ENCODE measurements at regions not wholly inside any gene's neighbourhood (a gene's known extent, or its start where the extent isn't known, plus 50 kb on each side); places are given as distances from the start of the nearest gene placed in this dataset.

DNA sequence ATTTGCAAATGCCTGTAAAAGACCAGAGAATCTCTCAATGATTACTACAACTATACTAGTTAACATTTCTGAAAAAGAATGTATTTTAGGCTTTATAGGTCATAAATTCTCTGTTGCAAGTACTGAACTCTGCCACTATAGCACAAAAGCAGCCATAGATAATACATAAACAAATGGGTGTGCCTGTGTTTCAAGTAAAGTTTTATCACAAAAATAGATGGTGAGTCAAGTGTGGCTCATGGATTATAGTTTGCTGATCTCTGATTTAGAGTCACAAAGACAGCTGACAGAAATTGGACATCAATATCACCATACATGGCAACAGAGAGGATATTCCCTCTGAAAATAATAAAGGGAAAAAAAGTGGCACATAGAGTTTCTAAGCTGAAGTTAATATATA lies 68.1 kb downstream of the FSCB start:
- intact Hi-C loops (cut with DNase I; ENCODE audit: low total_unique reads) = no loop called here
- H3K4me3 ChIP-seq (ENCODE audit: low read depth, poor library complexity, severe bottlenecking) = no peak overlapping the region
- no peak for TF ChIP-seq CTCF (IDR thresholded peaks at IDR 0.05)
- no peak for TF ChIP-seq POLR2A (IDR thresholded peaks at IDR 0.05)
- DNase-seq (ENCODE audit: low spot score in 2 of 2) = no peak

- DNase-seq (ENCODE audit: low spot score in 2 of 2) = no peak
- 68 to 72% methylated on average over 1 of the region's 1 CpG for WGBS, 2 donors
- no peak for TF ChIP-seq POLR2A (IDR thresholded peaks at IDR 0.05)
- no peak overlapping the region for H3K4me3 ChIP-seq (ENCODE audit: low read depth, poor library complexity, severe bottlenecking)
- intact Hi-C loops (cut with DNase I; ENCODE audit: low total_unique reads) = no loop called here
These were observed 68.9 kb downstream of the FSCB start for GRCh38 chr14:44438221-44438620.

DNA sequence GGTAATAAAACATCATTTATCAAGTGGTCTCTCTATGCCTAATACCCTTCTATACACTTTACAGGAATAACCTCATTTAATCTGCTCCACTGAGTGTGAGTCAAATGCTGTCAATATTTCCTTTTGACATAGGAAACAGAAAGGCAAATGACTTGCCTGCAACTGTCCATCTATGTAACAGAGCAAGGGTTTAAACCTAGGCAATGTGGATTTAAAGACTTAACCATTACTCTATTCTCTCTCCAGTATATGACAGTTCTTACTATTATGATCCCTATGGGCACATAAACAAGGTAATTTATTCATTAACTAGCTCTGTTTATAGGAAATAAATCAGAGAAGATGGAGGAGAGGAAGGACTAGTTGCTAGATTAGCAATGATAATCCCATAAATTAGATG lies 70.6 kb downstream of the FSCB start:
- DNase-seq (ENCODE audit: low spot score in 2 of 2) = no peak
- TF ChIP-seq POLR2A (IDR thresholded peaks at IDR 0.05) (no peak), CTCF (IDR thresholded peaks at IDR 0.05) (no peak)
- intact Hi-C loops (cut with DNase I; ENCODE audit: low total_unique reads) = no loop called here
- H3K4me3 ChIP-seq (ENCODE audit: low read depth, poor library complexity, severe bottlenecking) = no peak overlapping the region

DNA sequence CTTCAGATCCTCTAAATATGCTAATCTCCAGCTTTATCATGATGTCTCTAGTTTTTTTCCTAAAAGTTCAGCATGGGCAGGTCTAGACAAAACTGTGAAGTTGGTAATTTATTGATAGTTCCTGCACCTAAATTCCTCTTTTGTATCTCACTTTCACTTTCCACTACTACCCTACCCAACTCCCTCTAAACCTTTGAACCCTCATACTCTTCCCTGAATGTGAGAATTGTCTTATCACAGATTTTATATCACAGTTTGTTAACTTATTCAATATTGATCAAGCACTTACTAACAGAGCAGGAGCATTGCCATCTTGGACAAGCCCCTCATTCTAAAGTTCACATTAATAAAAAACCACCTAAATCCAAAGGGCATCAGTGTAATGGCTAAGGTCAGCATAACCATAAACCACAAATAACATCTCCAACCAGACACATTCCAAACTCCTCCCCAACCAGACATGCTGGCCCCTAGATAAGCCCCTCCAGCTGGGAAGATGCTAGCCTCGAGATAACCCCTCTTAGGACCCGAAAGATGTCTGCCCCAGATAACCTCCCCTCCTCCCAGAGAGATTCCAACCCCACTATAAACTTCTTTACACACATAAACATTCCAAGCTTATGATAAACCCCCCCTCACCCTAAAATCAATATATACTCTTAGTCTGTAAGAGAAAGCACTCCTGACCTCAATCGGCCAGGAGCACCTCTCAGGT lies 78.7 kb downstream of the FSCB start:
- no peak for DNase-seq (ENCODE audit: low spot score in 2 of 2)
- WGBS, 2 donors = 78 to 82% methylated on average over 3 of the region's 3 CpGs
- H3K4me3 ChIP-seq (ENCODE audit: low read depth, poor library complexity, severe bottlenecking) = no peak overlapping the region
- TF ChIP-seq POLR2A (IDR thresholded peaks at IDR 0.05) (no peak), CTCF (IDR thresholded peaks at IDR 0.05) (no peak)
- intact Hi-C loops (cut with DNase I; ENCODE audit: low total_unique reads) = no loop called here

GRCh38 chr14:44422699-44423098 lies 84.4 kb downstream of the FSCB start:
- intact Hi-C loops (cut with DNase I; ENCODE audit: low total_unique reads) = no loop called here
- H3K4me3 ChIP-seq (ENCODE audit: low read depth, poor library complexity, severe bottlenecking) = no peak overlapping the region
- TF ChIP-seq POLR2A (IDR thresholded peaks at IDR 0.05) = no peak
- no peak for TF ChIP-seq CTCF (IDR thresholded peaks at IDR 0.05)
- 89 to 91% methylated on average over 4 of the region's 4 CpGs for WGBS, 2 donors
- DNase-seq (ENCODE audit: low spot score in 2 of 2) = no peak

GRCh38 chr14:44420226-44420625 lies 86.9 kb downstream of the FSCB start:
- no peak for DNase-seq (ENCODE audit: low spot score in 2 of 2)
- TF ChIP-seq CTCF (IDR thresholded peaks at IDR 0.05) = no peak
- no peak for TF ChIP-seq POLR2A (IDR thresholded peaks at IDR 0.05)
- 67 to 74% methylated on average over 1 of the region's 1 CpG for WGBS, 2 donors
- intact Hi-C loops (cut with DNase I; ENCODE audit: low total_unique reads) = no loop called here
- no peak overlapping the region for H3K4me3 ChIP-seq (ENCODE audit: low read depth, poor library complexity, severe bottlenecking)

Data from lower leg skin (tissue), 4 donors.